ENCODE measurements at regions not wholly inside any gene's neighbourhood (a gene's known extent, or its start where the extent isn't known, plus 50 kb on each side); places are given as distances from the start of the nearest gene placed in this dataset.

- H3K27ac Mint-ChIP-seq, result no peak overlapping the region
- no peaks in the 10 kb centered on the region for H3K36me3 Mint-ChIP-seq (ENCODE audit: low read depth)
- no peak overlapping the region for H3K4me3 Mint-ChIP-seq
- peaks cover 3% of the 10 kb centered on the region for H3K27me3 Mint-ChIP-seq (ENCODE audit: low read depth)
- no peak for DNase-seq (ENCODE audit: low spot score)
- no peaks in the 10 kb centered on the region for H3K9me3 Mint-ChIP-seq
- peaks cover 2% of the 10 kb centered on the region for H3K4me1 Mint-ChIP-seq (ENCODE audit: low read depth)
Measured at GRCh38 chr1:193365966-193366365, 179.6 kb upstream of the B3GALT2 start.

GRCh38 chr1:193359631-193360030 is 173.2 kb upstream of the B3GALT2 start:
- Mint-ChIP-seq H3K27me3 (ENCODE audit: low read depth) (peaks cover 5% of the 10 kb centered on the region), H3K36me3 (ENCODE audit: low read depth) (no peaks in the 10 kb centered on the region), H3K9me3 (no peaks in the 10 kb centered on the region), H3K4me1 (ENCODE audit: low read depth) (no peaks in the 10 kb centered on the region), H3K4me3 (no peak overlapping the region), H3K27ac (no peak overlapping the region)
- no peak for DNase-seq (ENCODE audit: low spot score)

- Mint-ChIP-seq H3K36me3 (ENCODE audit: low read depth) (no peaks in the 10 kb centered on the region), H3K4me1 (ENCODE audit: low read depth) (no peaks in the 10 kb centered on the region), H3K27ac (no peak overlapping the region), H3K27me3 (ENCODE audit: low read depth) (peaks cover 3% of the 10 kb centered on the region), H3K4me3 (no peak overlapping the region), H3K9me3 (no peaks in the 10 kb centered on the region)
- DNase-seq (ENCODE audit: low spot score), result no peak
Measured at GRCh38 chr1:193358419-193358818, 172.0 kb upstream of the B3GALT2 start.

GRCh38 chr1:193356249-193356648 is 169.8 kb upstream of the B3GALT2 start:
- H3K27ac Mint-ChIP-seq, result no peak overlapping the region
- H3K4me3 Mint-ChIP-seq, result no peak overlapping the region
- no peaks in the 10 kb centered on the region for H3K36me3 Mint-ChIP-seq (ENCODE audit: low read depth)
- H3K4me1 Mint-ChIP-seq (ENCODE audit: low read depth), result no peaks in the 10 kb centered on the region
- H3K27me3 Mint-ChIP-seq (ENCODE audit: low read depth), result peaks cover 3% of the 10 kb centered on the region
- DNase-seq (ENCODE audit: low spot score), result no peak
- H3K9me3 Mint-ChIP-seq, result no peaks in the 10 kb centered on the region

GRCh38 chr1:193355626-193356025 is 169.2 kb upstream of the B3GALT2 start:
- no peak for DNase-seq (ENCODE audit: low spot score)
- Mint-ChIP-seq H3K4me1 (ENCODE audit: low read depth) (no peaks in the 10 kb centered on the region), H3K36me3 (ENCODE audit: low read depth) (no peaks in the 10 kb centered on the region), H3K9me3 (no peaks in the 10 kb centered on the region), H3K27ac (no peak overlapping the region), H3K4me3 (no peak overlapping the region), H3K27me3 (ENCODE audit: low read depth) (peaks cover 3% of the 10 kb centered on the region)

- Mint-ChIP-seq H3K36me3 (ENCODE audit: low read depth) (no peaks in the 10 kb centered on the region), H3K4me3 (no peak overlapping the region), H3K27ac (no peak overlapping the region), H3K27me3 (ENCODE audit: low read depth) (peaks cover 3% of the 10 kb centered on the region), H3K9me3 (no peaks in the 10 kb centered on the region), H3K4me1 (ENCODE audit: low read depth) (no peaks in the 10 kb centered on the region)
- DNase-seq (ENCODE audit: low spot score), result no peak
Measured at GRCh38 chr1:193355178-193355577, 168.8 kb upstream of the B3GALT2 start.

- Mint-ChIP-seq H3K27ac (no peak overlapping the region), H3K4me1 (ENCODE audit: low read depth) (no peaks in the 10 kb centered on the region), H3K36me3 (ENCODE audit: low read depth) (no peaks in the 10 kb centered on the region), H3K27me3 (ENCODE audit: low read depth) (no peaks in the 10 kb centered on the region), H3K9me3 (no peaks in the 10 kb centered on the region), H3K4me3 (no peak overlapping the region)
- no peak for DNase-seq (ENCODE audit: low spot score)
Measured at GRCh38 chr1:193348769-193349535, 162.5 kb upstream of the B3GALT2 start.

- no peak overlapping the region for H3K27ac Mint-ChIP-seq
Measured at GRCh38 chr1:193348091-193348768, 161.8 kb upstream of the B3GALT2 start.

GRCh38 chr1:193346085-193346484 is 159.7 kb upstream of the B3GALT2 start:
- no peaks in the 10 kb centered on the region for H3K36me3 Mint-ChIP-seq (ENCODE audit: low read depth)
- no peaks in the 10 kb centered on the region for H3K4me1 Mint-ChIP-seq (ENCODE audit: low read depth)
- no peak overlapping the region for H3K27ac Mint-ChIP-seq
- no peak overlapping the region for H3K4me3 Mint-ChIP-seq
- no peak for DNase-seq (ENCODE audit: low spot score)
- H3K27me3 Mint-ChIP-seq (ENCODE audit: low read depth), result no peaks in the 10 kb centered on the region
- no peaks in the 10 kb centered on the region for H3K9me3 Mint-ChIP-seq

More at GRCh38 chr1:193348091-193348768, 161.8 kb upstream of the B3GALT2 start:
- no peak for DNase-seq (ENCODE audit: low spot score)
- no peaks in the 10 kb centered on the region for H3K36me3 Mint-ChIP-seq (ENCODE audit: low read depth)
- no peak overlapping the region for H3K4me3 Mint-ChIP-seq
- H3K4me1 Mint-ChIP-seq (ENCODE audit: low read depth), result no peaks in the 10 kb centered on the region
- no peaks in the 10 kb centered on the region for H3K9me3 Mint-ChIP-seq
- no peaks in the 10 kb centered on the region for H3K27me3 Mint-ChIP-seq (ENCODE audit: low read depth)

GRCh38 chr1:193342811-193343210 is 156.4 kb upstream of the B3GALT2 start:
- Mint-ChIP-seq H3K9me3 (no peaks in the 10 kb centered on the region), H3K27me3 (ENCODE audit: low read depth) (no peaks in the 10 kb centered on the region), H3K4me1 (ENCODE audit: low read depth) (peaks cover 2% of the 10 kb centered on the region), H3K27ac (no peak overlapping the region), H3K4me3 (no peak overlapping the region), H3K36me3 (ENCODE audit: low read depth) (no peaks in the 10 kb centered on the region)
- DNase-seq (ENCODE audit: low spot score), result no peak

- no peak overlapping the region for H3K27ac Mint-ChIP-seq
- H3K27me3 Mint-ChIP-seq (ENCODE audit: low read depth), result no peaks in the 10 kb centered on the region
- H3K4me1 Mint-ChIP-seq (ENCODE audit: low read depth), result peaks cover 2% of the 10 kb centered on the region
- no peak overlapping the region for H3K4me3 Mint-ChIP-seq
- H3K9me3 Mint-ChIP-seq, result no peaks in the 10 kb centered on the region
- H3K36me3 Mint-ChIP-seq (ENCODE audit: low read depth), result no peaks in the 10 kb centered on the region
- no peak for DNase-seq (ENCODE audit: low spot score)
Measured at GRCh38 chr1:193340331-193340730, 153.9 kb upstream of the B3GALT2 start.

- H3K4me3 Mint-ChIP-seq, result no peak overlapping the region
- no peaks in the 10 kb centered on the region for H3K9me3 Mint-ChIP-seq
- no peak overlapping the region for H3K27ac Mint-ChIP-seq
- no peaks in the 10 kb centered on the region for H3K36me3 Mint-ChIP-seq (ENCODE audit: low read depth)
- DNase-seq (ENCODE audit: low spot score), result no peak
- H3K4me1 Mint-ChIP-seq (ENCODE audit: low read depth), result peaks cover 2% of the 10 kb centered on the region
- no peaks in the 10 kb centered on the region for H3K27me3 Mint-ChIP-seq (ENCODE audit: low read depth)
Measured at GRCh38 chr1:193339401-193339800, 153.0 kb upstream of the B3GALT2 start.

- no peak for DNase-seq (ENCODE audit: low spot score)
- Mint-ChIP-seq H3K4me3 (no peak overlapping the region), H3K27ac (no peak overlapping the region), H3K9me3 (peaks cover 5% of the 10 kb centered on the region), H3K4me1 (ENCODE audit: low read depth) (peaks cover 2% of the 10 kb centered on the region), H3K36me3 (ENCODE audit: low read depth) (peaks cover under 1% of the 10 kb centered on the region), H3K27me3 (ENCODE audit: low read depth) (no peaks in the 10 kb centered on the region)
Measured at GRCh38 chr1:193338194-193338593, 151.8 kb upstream of the B3GALT2 start.

GRCh38 chr1:193335806-193336428 is 149.5 kb upstream of the B3GALT2 start:
- Mint-ChIP-seq H3K27ac (no peak overlapping the region), H3K27me3 (ENCODE audit: low read depth) (no peaks in the 10 kb centered on the region), H3K36me3 (ENCODE audit: low read depth) (peaks cover 1% of the 10 kb centered on the region), H3K4me3 (no peak overlapping the region), H3K4me1 (ENCODE audit: low read depth) (peaks cover 2% of the 10 kb centered on the region), H3K9me3 (peaks cover 20% of the 10 kb centered on the region)
- DNase-seq (ENCODE audit: low spot score), result no peak
